DMS114 treated with DMSO at 0.1 percent for 48 hours (cell line): ENCODE measurements at regions not wholly inside any gene's neighbourhood (a gene's known extent, or its start where the extent isn't known, plus 50 kb on each side); places are given as distances from the start of the nearest gene placed in this dataset.

Source experiments
- DNase-seq: peaks from one replicate; lab custom pipeline; 2025; ENCODE audit not compliant: unreplicated experiment; lab: John Stamatoyannopoulos, UW

DNA sequence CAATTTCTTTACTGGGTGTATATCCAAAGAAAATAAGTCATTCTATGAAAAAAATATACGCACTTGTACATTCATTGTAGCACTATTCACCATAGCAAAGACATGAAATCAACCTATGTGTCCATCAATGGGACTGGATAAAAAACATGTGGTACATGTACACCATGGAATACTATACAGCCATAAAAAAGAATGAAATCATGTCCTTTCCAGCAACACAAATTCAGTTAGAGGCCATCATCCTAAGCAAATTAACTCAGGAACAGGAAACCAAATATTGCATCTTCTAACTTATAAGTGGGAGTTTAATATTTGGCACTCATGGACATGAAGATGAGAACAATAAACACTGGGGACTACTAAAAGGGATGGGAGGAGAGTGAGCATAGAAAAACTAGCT lies 325.7 kb downstream of the TGFB2 start:
- no peak for DNase-seq

DNA sequence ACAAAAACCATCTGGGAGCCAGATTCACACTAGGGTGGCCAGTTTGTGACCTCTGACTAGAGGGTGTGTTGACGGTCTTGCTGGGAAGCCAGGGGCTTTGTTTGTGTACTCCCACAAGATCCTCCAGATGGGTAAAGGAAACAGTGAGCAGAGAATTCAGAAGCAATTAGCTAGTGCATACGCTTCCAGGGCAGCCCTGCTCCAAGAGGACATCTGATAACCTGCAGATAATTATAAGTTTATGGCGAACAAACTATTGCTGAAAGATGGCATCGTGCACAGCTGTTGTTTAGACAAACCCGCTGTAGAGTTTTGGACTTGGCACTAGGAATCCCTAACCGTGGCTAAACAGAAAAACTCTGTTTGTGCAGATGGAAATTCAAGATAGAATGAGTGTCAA lies 326.4 kb downstream of the TGFB2 start:
- DNase-seq, result no peak

DNA sequence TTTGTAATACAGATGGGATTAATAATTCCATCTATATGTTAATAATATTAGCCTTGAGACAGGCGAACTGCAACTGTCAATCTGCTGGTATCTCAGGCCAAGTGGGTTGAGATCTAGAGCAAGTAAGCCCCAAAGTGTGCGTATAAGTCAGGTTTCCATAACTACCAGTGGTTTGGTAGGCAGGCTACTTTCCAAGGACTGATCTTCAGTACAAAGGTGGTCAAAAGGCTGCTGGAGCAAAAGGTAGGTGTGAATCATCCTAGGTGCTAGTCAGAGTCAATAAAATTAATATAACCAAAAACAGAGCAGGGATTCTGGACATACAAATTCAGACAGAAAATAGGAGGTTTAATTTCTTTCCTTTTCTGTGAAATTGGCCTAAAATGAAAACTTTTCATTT lies 328.0 kb downstream of the TGFB2 start:
- DNase-seq, result no peak

DNA sequence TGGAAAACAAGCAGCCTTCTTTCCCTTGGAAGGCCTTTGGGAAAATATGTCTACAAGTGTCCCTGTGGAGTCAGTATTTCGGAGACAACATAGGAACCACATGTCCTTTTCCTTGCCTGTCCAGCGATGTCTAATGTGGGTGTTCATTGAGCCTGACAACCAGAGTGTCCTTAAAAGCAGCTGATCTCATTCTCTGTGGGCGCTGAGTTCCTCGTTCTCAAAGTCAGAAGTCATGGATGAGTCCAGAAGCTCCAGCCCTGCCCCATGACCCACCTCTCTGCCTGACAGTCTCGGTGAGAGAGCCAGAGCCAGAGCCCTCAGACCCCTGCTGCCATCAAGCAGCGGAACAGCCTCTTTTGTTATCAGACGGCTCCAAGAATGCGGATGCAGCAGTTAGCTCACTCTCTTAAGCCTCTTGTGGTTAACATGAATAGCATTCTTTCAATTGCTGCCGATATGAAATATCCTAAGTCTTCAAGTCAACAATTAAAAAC lies 329.2 kb downstream of the TGFB2 start:
- no peak for DNase-seq

DNA sequence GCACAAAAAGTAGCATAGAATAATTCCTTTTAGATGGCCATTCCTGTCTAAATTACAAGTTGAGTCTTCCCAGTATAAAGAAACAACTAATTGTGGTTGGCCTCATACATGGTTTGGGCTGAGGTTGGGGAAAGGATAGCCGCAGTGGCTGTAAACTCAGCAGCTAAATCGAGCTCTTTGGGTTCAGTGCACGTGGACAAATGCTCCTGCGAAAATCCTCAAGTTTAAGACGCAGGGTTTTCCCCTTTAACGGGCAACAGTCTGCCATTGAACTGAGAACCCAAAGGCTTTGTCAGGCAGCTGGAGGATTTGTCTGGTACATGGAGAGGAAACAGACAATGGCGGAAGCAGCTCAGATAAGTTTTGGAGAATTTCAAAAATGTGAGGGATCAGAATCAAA lies 331.9 kb downstream of the TGFB2 start:
- no peak for DNase-seq

DNA sequence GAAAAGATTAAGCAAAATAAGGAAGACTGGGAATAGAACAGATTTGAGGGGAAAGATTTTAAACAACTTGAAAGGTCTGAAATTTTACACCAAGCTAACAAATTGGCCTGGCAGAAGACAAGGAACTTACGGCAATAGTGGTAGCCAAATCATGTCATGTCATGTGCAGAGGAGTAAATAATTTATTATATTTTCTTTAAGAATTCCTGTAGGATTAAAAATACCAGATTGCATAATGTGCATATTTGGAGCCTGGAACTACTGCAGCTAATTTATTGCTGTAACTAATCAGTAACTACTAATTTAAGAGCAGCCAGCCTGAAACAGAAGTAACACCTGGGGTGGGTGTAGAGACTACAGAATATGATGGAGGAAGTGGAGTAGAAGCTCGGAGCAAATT lies 334.3 kb downstream of the TGFB2 start:
- no peak for DNase-seq

DNA sequence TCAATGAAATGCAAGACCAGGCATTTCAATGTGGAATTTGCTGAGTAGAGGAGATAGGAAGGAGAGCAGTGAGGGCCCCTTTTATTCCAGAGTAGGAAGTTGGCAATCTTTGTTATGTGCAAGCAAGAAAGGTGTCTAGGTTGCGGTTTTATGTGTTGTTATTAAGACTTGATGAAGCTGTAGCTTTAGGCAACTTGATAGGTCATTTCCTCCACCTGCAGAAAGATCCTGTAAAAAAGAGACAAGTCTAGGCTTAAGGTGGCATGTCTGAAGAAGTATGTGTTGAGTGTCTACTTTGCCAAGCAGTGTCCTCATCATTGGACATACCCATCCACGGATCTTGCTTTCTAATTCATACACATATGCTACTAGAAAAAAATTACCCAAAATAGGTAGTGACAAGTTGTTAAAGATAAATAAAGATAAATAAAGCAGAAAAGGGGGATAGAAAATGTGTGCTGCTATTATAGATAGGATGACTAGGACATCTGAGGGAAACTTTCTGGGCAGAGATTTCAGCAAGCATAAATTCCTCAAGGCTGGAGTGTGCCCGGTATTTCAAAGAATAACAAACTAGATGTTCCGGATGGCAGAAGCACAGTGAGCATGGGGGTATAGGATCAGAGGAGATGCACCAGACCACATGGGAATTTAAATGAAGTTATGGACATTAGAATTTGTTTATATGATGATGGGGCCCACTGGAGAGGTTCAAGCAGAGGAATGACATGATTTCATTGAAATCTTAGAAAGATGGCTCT lies 335.0 kb downstream of the TGFB2 start:
- DNase-seq, result no peak

DNA sequence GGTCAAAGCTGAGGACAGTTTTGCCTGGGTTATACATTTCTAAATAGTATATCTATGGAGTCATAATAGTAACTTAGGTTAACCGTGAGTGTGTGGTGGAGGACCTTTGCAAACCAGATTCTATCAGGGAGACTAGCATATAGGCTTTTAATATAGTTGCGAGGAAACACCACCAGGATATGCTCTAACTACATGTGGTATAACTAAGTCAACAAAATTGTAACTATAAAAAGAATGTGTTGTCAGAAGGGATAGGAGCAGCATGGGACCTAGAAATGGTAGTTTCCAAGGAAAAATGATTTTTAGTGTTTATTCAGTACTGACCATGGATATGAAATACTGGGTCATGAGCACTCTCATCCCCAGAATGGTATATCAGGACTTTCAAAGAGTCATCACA lies 338.1 kb downstream of the TGFB2 start:
- no peak for DNase-seq

DNA sequence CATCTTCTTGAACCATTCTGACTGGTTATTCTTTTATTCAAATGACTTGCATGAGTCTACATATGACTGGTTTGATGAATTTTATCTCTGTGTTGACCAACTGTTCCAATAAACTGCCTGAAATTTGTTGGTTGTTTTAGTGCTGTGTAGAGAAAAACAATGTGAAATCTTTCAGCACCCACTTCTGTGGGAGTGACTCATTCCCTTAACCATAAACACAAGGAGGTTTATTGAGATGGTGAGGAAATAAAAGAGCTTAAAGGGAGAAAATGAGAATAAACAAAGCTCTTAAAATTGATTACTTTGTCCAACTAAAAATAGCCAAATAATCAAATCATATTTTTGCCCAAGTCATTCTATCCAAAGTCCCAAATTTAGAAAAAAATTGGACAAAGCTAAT lies 341.1 kb downstream of the TGFB2 start:
- no peak for DNase-seq

DNA sequence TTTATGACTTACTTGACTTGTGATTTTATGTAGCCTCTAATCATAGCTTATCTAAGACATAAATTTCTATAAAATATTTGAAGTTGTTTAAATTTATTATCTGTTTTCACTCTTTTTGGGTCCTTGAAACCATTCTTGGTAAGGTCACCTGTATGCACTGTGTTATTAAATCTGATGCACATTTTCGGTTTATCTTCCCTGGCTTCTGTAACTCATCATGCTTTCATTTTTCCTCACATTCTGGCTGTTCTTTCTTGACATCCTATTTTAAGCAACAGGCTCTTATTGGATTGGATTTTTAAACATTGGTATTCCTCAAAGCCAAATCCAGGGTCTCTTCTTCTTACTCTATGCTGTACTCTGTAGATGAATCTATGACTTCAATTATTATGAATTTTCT lies 341.6 kb downstream of the TGFB2 start:
- DNase-seq, result no peak

DNA sequence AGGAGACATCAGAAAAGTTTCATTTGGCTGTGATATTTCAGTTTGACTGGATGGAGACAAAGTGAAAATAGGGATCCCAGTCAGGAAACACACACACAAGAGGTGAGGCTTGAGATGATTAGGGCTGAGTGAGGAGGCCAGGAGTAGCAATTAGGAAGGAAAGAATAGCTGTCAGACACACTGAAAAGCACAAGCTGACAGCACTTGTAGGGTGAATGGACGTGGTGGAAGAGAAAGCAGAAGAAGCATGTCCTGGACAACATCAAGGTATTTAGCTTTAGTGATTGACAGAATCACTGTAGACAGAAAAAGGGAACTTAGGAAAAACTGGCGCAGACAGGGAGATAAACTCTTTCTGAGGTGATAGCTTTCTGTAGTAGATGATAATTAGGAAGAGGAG lies 347.7 kb downstream of the TGFB2 start:
- DNase-seq, result no peak

DNA sequence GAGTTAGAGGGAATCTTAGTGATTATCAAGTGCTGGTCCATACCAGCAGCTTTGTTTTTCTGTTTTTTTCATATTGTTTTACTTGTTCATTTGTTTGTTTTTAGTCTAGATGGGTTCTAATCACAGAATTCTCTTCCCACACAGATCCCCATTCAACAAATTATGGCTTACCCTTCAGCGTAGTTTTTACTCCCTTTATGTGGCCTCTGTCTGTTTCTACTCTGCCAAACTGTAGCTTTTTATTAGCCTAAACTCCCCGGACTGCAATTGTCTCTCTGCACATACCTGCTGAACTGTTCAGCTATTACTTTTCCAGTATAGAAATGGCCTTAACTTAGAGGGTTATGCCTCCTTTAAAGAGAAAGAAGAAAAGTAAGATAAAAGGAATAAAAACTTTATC lies 348.5 kb downstream of the TGFB2 start:
- DNase-seq, result no peak

DNA sequence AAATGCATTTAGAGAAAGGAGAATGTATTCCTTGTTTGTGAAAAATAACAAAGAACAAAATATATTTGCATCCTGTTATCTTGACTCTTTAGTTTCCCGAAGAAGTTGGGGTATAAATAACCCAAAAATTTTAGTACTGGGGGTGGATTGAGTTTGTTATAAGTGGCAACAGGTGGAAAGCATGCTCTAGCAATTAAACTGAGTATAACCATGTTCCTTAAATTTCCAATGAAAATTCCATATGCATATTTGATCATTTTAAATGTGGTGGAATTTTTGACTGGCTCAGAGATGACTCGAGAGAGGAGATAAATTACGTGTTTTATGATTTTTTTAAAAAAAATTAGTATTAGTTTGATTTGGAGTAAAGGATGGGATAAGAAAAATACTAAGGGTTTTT lies 348.9 kb downstream of the TGFB2 start:
- no peak for DNase-seq

DNA sequence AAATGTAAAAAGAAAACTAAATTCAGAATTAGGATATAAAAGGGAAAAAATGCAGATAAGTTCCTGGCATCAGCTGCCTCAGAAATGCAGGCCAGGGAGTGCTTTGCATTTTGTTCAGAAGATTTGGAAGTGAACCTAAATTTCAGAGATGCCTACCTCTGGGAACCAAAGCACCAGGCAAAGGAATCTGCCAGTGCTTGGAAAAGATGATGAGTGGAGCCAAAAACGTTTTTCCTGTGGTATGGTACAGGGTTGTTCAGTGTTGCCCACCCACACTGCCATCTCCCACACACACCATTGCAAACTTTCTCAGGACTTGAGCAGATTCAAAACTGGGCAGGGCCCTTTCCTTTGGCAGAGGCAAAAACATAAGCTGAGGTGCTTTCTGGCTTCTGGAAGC lies 349.5 kb downstream of the TGFB2 start:
- no peak for DNase-seq

DNA sequence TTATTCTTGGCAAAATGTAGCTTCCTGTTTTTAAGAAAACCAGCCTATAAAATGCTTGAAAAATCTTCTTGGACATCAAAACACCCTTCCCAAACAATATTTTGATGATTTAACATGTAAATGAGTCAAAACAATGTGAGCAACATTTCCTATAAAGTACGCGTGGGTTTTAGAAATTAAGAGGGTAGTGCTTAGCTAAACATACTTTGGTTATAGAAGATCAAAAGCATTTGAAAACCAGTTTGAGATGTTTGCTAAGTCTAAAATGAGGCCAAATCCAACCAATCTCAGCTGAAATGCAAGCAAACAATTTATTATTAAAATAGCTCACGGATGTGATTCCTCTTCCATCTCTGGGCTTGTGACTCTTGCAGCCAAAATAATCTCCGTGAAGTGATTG lies 350.4 kb downstream of the TGFB2 start:
- no peak for DNase-seq

DNA sequence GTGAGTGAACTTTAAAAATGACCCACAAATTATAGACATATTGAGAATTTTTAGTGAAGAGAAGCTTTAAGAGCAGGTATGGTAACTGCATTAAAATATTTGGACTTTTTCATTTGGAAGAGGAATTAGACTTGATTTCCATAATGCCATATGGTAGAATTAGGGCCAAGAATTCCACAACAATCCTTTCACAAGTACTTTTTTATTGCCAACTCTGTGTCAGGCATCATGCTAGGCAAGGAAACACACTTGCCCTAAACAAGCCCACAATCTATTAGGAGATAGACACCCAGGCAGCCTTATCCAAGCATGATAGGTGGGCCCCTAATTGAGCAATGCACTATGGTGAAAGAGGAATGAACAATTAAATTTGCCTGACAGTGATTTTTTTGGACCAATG lies 353.0 kb downstream of the TGFB2 start:
- DNase-seq, result no peak

DNA sequence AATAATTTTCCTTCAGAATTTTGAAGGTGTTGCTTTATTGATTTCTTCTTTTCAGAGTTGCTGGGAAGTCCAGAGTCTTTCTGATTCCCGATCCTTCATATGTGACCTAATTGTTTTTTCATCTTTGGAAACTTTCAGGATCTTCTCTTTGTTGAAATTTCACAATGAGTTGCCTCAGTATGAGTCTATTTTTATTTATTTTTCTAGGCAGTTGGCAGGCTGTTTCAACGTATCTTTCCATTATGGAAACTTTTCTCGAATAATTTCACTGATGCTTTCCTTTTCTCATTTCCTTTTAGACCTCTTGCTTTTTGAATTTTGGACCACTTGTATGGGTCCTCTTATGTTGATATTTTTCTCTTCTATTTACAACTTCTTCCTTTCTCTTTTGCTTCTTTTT lies 354.3 kb downstream of the TGFB2 start:
- no peak for DNase-seq

DNA sequence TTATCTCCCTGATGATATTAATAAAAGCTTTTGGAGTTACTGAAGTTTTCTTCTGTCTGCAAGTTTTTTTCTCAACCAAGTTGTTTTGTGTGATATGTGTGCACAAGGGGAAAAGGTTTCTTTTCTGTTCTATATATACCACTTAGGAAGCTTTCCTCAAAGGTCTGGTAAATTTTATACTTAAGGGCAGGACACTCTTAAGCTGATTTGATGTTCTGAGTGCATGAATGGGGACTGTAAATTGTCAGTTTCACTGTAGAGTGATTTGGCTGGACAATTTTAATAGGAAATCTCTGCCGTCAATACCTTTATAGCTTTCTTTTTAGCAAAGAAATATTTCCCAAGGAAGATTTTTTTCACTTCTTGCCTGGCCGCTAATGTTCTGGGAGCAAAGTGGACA lies 354.7 kb downstream of the TGFB2 start:
- no peak for DNase-seq

DNA sequence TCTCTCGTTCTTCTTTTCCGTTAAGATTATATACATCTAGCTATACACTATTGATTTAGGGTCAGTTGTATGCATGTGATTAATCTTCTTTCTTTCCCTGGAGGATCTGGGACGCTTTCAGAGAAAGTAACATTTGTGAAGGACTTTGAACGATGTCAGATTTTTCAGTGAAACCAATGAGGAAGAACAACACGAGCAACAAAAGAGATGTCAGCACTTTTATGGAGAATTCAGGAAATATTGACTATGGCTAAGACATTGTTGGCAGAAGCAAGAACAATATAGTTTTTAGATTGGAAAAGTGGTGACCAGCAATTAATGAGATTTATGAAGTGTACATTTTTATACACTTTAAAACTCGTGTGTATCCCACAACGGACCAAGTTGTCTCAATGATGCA lies 355.5 kb downstream of the TGFB2 start:
- DNase-seq, result no peak

DNA sequence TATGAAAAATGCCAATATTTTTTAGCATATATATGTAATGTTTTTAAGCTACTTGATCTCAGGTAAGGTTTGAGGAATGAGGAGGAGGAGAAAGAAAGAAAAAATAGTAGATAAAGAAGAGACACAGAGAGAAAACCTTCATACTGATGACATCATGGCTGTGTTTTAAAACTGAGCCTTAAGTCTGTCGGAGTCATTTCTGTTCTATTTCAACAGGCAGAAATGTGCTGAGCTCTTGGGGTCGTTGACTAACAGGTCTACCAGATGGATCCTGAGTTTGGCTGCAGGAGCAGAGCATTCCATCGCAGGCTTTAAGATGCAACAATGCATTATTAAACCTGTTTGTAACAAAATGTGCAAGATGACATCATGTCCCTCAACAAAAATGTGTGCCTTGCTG lies 356.0 kb downstream of the TGFB2 start:
- no peak for DNase-seq

DNA sequence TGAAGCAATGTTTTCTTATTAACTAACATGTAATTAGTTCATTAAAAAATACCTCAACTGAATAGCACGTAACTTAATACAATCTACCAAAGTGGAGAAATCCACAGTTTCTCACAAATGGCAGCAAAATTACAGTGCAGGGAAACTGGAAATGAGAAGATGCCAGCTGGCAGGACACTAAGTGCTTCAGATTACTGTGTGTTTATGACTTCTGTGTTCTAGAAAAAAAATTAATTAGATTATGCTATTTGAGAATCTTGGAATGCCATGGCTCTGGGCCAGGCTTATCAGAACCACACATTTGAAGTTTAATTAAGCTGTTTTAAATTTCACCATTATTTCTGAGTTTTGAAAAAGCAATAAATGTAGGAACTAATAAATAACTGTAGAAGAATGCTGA lies 357.6 kb downstream of the TGFB2 start:
- no peak for DNase-seq

DNA sequence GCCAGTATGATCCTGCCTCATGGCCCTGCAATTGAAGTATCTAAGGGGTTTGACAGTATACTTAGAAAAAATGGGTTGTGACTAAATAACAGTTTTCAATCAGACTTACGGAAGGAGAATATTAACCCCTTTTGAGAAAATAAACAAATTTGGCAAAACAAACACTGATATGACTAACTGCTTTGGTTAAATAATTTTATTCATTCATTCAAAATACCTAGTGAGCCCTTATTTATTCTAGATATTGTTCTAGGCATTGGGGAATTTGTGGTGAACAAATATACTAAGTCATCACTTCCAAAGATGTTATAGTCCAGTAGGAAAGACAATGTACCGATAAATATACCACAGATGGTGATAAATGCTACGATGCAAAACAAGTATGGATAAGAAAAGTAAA lies 358.7 kb downstream of the TGFB2 start:
- no peak for DNase-seq

DNA sequence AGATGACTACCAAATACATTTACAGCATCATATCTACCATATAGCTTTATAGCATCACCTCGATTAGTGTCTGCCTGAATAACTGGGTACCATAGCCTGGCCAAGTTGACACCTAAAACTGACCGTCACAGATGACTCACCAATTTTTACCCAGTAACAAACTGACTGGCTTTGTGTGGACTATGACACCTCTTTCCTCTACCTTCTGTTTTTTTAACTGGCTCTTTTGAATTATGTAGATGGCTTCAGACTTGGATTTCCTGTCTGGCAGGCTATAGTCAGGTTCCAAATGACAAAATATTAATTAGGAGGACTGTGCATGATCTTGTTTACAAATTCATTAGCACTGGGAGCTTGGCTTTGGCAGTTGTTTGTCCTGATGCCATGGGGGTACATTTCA lies 360.3 kb downstream of the TGFB2 start:
- DNase-seq, result no peak
